Neural cell (in vitro differentiated cells): ENCODE measurements at regions not wholly inside any gene's neighbourhood (a gene's known extent, or its start where the extent isn't known, plus 50 kb on each side); places are given as distances from the start of the nearest gene placed in this dataset.

ENCODE experiments used
- CTCF ChIP-seq: fragments of 450-650 bp; IDR thresholded peaks from 2 replicates; pipeline ENCODE4 v1.5.1; 2014; ENCODE audit warnings: antibody characterized with exemption, mild to moderate bottlenecking, moderate library complexity; ENCODE audit not compliant: poor library complexity, severe bottlenecking
- EP300 ChIP-seq: fragments of 450-650 bp; conservative IDR thresholded peaks from 2 replicates; pipeline ENCODE4 v1.6.1; 2014; ENCODE audit warnings: antibody characterized with exemption, mild to moderate bottlenecking, moderate library complexity; ENCODE audit not compliant: poor library complexity, severe bottlenecking
- EZH2 ChIP-seq: fragments of 200-600, 300-800 bp; shearing (Covaris generic), sonication (generic); IDR thresholded peaks from 2 replicates; pipeline ENCODE4 v1.6.1; 2014; ENCODE audit warnings: antibody characterized with exemption, low read length, borderline replicate concordance, mild to moderate bottlenecking; ENCODE audit not compliant: insufficient read depth, poor library complexity, severe bottlenecking
- MXI1 ChIP-seq: fragments of 450-650 bp; conservative IDR thresholded peaks from 2 replicates; pipeline ENCODE4 v1.6.1; 2014; ENCODE audit warnings: antibody characterized with exemption, mild to moderate bottlenecking; ENCODE audit not compliant: poor library complexity, severe bottlenecking
- RAD21 ChIP-seq: fragments of 450-650 bp; conservative IDR thresholded peaks from 2 replicates; pipeline ENCODE4 v1.6.1; 2014; ENCODE audit warnings: antibody characterized with exemption, mild to moderate bottlenecking, moderate library complexity
- TAF1 ChIP-seq: IDR thresholded peaks from 2 replicates; pipeline ENCODE4 v1.6.1; 2012; ENCODE audit warnings: low read depth
- TF ChIP-seq, protein P1 (sequence below): IDR thresholded peaks from 2 replicates; pipeline ENCODE4 v1.6.1; 2012; ENCODE audit warnings: borderline replicate concordance

DNA sequence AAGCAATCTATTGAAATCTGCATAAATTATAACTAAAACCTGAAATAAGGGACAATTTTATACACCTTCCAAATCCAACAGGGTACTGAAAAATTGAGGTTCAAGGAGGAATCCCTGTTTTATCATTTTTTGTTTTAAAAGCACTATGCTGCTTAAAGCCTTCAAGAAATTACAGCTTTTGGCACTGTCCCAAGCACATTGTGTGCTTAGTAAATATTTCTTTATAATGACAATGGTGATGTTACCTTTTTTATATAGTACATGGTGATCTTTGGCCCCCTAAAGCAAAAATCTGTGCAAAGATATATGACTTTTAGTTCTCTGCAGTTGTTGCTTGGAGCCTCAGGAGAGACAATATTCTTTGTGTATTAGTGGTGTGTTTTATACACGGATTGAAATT lies 71.6 kb upstream of the EFEMP1 start:
- no peak for TF ChIP-seq CTCF
- TF ChIP-seq, protein P1, sequence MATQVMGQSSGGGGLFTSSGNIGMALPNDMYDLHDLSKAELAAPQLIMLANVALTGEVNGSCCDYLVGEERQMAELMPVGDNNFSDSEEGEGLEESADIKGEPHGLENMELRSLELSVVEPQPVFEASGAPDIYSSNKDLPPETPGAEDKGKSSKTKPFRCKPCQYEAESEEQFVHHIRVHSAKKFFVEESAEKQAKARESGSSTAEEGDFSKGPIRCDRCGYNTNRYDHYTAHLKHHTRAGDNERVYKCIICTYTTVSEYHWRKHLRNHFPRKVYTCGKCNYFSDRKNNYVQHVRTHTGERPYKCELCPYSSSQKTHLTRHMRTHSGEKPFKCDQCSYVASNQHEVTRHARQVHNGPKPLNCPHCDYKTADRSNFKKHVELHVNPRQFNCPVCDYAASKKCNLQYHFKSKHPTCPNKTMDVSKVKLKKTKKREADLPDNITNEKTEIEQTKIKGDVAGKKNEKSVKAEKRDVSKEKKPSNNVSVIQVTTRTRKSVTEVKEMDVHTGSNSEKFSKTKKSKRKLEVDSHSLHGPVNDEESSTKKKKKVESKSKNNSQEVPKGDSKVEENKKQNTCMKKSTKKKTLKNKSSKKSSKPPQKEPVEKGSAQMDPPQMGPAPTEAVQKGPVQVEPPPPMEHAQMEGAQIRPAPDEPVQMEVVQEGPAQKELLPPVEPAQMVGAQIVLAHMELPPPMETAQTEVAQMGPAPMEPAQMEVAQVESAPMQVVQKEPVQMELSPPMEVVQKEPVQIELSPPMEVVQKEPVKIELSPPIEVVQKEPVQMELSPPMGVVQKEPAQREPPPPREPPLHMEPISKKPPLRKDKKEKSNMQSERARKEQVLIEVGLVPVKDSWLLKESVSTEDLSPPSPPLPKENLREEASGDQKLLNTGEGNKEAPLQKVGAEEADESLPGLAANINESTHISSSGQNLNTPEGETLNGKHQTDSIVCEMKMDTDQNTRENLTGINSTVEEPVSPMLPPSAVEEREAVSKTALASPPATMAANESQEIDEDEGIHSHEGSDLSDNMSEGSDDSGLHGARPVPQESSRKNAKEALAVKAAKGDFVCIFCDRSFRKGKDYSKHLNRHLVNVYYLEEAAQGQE, result no peak
- TF ChIP-seq MXI1, result no peak
- TF ChIP-seq RAD21, result no peak
- no peak for TF ChIP-seq EP300
- no peak for TF ChIP-seq TAF1
- TF ChIP-seq EZH2, result no peak
